T-helper 17 cell (primary cell): ENCODE measurements at regions not wholly inside any gene's neighbourhood (a gene's known extent, or its start where the extent isn't known, plus 50 kb on each side); places are given as distances from the start of the nearest gene placed in this dataset.

Experiments used
- ATAC-seq: fragments of 150-1000 bp; cut with Tn5 transposase; 2 replicates; pipeline ENCODE4 v1.10.0; 2021; ENCODE audit warnings: mild to moderate bottlenecking, moderate library complexity
- DNase-seq, 3 donors: peaks; one replicate each; pipeline versions ENCODE4 v3.0.0 to v3.0.0-alpha.2; 2020 to 2021
- H3K9me3 ChIP-seq: one replicate; pipeline ENCODE4 v1.7.0; 2013; ENCODE audit warnings: low read length, mild to moderate bottlenecking; ENCODE audit not compliant: control insufficient read depth, poor library complexity, severe bottlenecking
- H3K27ac Mint-ChIP-seq: one replicate; pipeline ENCODE4 v1.8.0; 2022; ENCODE audit warnings: mild to moderate bottlenecking, moderate library complexity, mixed read lengths
- H3K27me3 Mint-ChIP-seq: one replicate; pipeline ENCODE4 v1.8.0; 2022; ENCODE audit warnings: mixed read lengths
- H3K36me3 Mint-ChIP-seq: one replicate; pipeline ENCODE4 v1.8.0; 2022; ENCODE audit warnings: low read depth, mixed read lengths
- H3K4me1 Mint-ChIP-seq: one replicate; pipeline ENCODE4 v1.8.0; 2022; ENCODE audit warnings: mild to moderate bottlenecking, mixed read lengths
- H3K4me3 Mint-ChIP-seq: one replicate; pipeline ENCODE4 v1.8.0; 2022; ENCODE audit warnings: mild to moderate bottlenecking, moderate library complexity, mixed read lengths

DNA sequence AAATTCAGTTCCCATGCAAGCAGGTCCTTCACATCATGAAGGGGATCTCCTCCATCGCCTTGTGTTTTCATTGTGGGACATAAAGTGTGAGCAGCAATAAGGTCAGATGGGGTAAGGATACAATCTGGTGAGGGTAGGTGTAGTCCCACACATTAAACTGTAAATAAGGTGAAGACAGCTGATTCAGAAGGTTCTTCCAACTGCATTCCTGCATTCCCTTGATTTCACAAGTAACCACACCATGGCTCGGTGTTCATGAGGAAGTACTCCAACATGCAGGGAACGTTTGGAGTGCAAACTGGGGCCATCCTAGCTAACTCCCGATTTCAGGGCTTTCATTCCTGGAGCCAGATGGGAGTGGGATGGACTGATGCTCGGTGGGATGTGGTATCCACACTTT is 680.7 kb upstream of the TSPY4 start:
- H3K4me1 Mint-ChIP-seq: no peaks in the 10 kb centered on the region

GRCh38 chrY:8659721-8660120 is 677.5 kb upstream of the TSPY4 start:
- Mint-ChIP-seq H3K27me3 (no peaks in the 10 kb centered on the region), H3K4me3 (no peak overlapping the region), H3K27ac (no peak overlapping the region), H3K36me3 (no peaks in the 10 kb centered on the region), H3K4me1 (no peaks in the 10 kb centered on the region)
- ATAC-seq (no peak), DNase-seq (no peak)
- H3K9me3 ChIP-seq: no peaks in the 10 kb centered on the region

More for the DNA sequence above, 680.7 kb upstream of the TSPY4 start:
- Mint-ChIP-seq H3K27me3 (no peaks in the 10 kb centered on the region), H3K4me3 (no peak overlapping the region), H3K27ac (no peak overlapping the region), H3K36me3 (no peaks in the 10 kb centered on the region)
- H3K9me3 ChIP-seq: no peaks in the 10 kb centered on the region
- DNase-seq (no peak), ATAC-seq (no peak)

GRCh38 chrY:8673896-8674295 is 663.4 kb upstream of the TSPY4 start:
- H3K9me3 ChIP-seq: no peaks in the 10 kb centered on the region
- ATAC-seq (no peak), DNase-seq (no peak)
- Mint-ChIP-seq H3K27me3 (no peaks in the 10 kb centered on the region), H3K4me3 (no peak overlapping the region), H3K27ac (no peak overlapping the region), H3K4me1 (no peaks in the 10 kb centered on the region), H3K36me3 (no peaks in the 10 kb centered on the region)

GRCh38 chrY:8677336-8677935 is 659.8 kb upstream of the TSPY4 start:
- no peaks in the 10 kb centered on the region for H3K36me3 Mint-ChIP-seq
- no peaks in the 10 kb centered on the region for H3K4me1 Mint-ChIP-seq
- DNase-seq (no peak), ATAC-seq (no peak)
- H3K27ac Mint-ChIP-seq: no peak overlapping the region
- no peak overlapping the region for H3K4me3 Mint-ChIP-seq
- H3K9me3 ChIP-seq: no peaks in the 10 kb centered on the region
- H3K27me3 Mint-ChIP-seq: no peaks in the 10 kb centered on the region

DNA sequence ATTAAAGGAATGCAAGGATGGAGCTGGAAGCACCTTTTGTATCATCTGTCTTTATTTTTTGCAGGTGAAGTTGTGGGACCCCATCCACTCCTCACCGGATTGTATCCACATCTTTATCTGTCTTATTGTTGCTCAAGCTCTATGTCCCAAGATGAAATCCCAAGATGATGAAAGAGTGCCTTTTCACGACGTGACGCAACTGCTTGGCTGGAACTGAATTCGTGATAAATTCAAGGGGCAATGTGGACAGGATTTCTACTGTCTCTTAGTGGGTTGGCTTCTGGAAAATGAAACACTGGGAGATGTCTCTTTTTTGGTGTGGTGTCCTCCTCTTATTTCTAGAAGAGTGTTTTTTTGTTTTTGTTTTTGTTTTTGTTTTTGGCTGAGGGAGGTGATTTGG is 650.1 kb upstream of the TSPY4 start:
- Mint-ChIP-seq H3K27ac (no peak overlapping the region), H3K36me3 (no peaks in the 10 kb centered on the region), H3K27me3 (no peaks in the 10 kb centered on the region), H3K4me3 (no peak overlapping the region), H3K4me1 (no peaks in the 10 kb centered on the region)
- ATAC-seq (no peak), DNase-seq (no peak)
- H3K9me3 ChIP-seq: no peaks in the 10 kb centered on the region

DNA sequence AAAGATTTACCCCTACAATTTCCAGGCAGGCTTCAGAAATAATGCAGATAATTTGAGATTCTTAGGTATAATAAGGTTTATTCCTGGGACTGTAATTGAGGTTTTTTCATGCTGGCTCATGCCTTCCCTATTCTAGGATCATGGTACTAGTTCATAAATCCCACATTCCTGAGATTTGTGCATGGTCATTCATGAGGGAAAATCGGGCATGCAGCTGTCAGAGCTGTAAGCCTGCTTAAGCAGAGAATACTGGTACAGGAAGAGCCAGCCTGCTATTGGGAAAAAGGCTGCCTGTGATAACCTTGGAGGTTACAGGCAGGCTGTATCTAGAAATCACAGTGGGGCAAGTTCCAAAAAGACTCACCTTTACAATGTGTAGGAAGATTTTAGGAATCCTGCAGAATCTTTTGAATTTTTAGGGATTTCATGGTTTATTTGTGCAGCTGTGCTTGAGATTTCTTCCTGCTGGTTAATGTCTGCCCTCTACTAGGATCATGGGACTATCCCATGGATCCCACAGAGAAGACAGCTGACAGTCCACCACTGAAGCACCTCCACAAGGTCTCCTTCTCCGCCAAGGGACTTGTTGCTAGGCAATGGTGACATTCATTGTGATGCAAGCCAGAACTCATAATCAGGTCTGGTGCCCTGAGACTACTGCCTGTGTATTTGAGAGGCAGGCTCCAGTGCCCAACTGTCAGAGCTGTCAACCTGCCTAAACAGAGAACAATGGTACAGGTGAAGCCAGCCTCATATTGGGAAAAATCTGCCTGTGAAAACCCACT is 646.2 kb upstream of the TSPY4 start:
- Mint-ChIP-seq H3K27ac (no peak overlapping the region), H3K4me3 (no peak overlapping the region), H3K36me3 (no peaks in the 10 kb centered on the region), H3K4me1 (no peaks in the 10 kb centered on the region), H3K27me3 (no peaks in the 10 kb centered on the region)
- no peak for DNase-seq
- no peaks in the 10 kb centered on the region for H3K9me3 ChIP-seq
- no peak for ATAC-seq

GRCh38 chrY:8698571-8698970 is 638.7 kb upstream of the TSPY4 start:
- Mint-ChIP-seq H3K27me3 (no peaks in the 10 kb centered on the region), H3K4me1 (no peaks in the 10 kb centered on the region), H3K4me3 (no peak overlapping the region), H3K36me3 (no peaks in the 10 kb centered on the region), H3K27ac (no peak overlapping the region)
- no peaks in the 10 kb centered on the region for H3K9me3 ChIP-seq
- no peak for ATAC-seq
- no peak for DNase-seq

GRCh38 chrY:8705636-8706300 is 631.5 kb upstream of the TSPY4 start:
- DNase-seq (no peak), ATAC-seq (no peak)
- no peak overlapping the region for H3K27ac Mint-ChIP-seq
- H3K4me1 Mint-ChIP-seq: no peaks in the 10 kb centered on the region
- no peak overlapping the region for H3K4me3 Mint-ChIP-seq
- no peaks in the 10 kb centered on the region for H3K27me3 Mint-ChIP-seq
- H3K36me3 Mint-ChIP-seq: no peaks in the 10 kb centered on the region
- H3K9me3 ChIP-seq: no peaks in the 10 kb centered on the region

DNA sequence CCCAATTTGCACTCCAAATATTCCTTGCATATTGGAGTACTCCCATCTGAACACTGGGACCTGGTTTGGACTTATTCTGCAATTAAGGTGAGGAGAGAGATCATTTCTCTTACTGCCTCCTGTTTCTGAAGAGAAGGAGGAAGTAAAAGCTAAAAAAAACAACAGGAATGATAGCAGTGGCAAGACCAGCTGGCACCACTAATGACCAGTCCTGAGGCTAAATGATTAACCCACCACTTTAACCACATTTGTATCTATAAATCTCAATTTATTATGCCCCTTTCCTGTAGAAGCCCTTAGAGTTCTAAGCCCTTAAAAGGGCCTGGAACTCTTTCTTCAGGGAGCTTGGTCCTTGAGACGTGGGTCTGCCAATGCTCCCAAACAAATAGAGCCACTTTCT is 625.0 kb upstream of the TSPY4 start:
- no peaks in the 10 kb centered on the region for H3K9me3 ChIP-seq
- H3K27me3 Mint-ChIP-seq: no peaks in the 10 kb centered on the region
- ATAC-seq: no peak
- no peaks in the 10 kb centered on the region for H3K36me3 Mint-ChIP-seq
- H3K4me1 Mint-ChIP-seq: no peaks in the 10 kb centered on the region
- no peak for DNase-seq
- no peak overlapping the region for H3K27ac Mint-ChIP-seq
- H3K4me3 Mint-ChIP-seq: no peak overlapping the region

GRCh38 chrY:8715226-8715625 is 622.0 kb upstream of the TSPY4 start:
- no peak overlapping the region for H3K27ac Mint-ChIP-seq
- H3K4me1 Mint-ChIP-seq: no peaks in the 10 kb centered on the region
- ATAC-seq (no peak), DNase-seq (no peak)
- H3K27me3 Mint-ChIP-seq: no peaks in the 10 kb centered on the region
- no peak overlapping the region for H3K4me3 Mint-ChIP-seq
- H3K9me3 ChIP-seq: no peaks in the 10 kb centered on the region
- H3K36me3 Mint-ChIP-seq: no peaks in the 10 kb centered on the region

DNA sequence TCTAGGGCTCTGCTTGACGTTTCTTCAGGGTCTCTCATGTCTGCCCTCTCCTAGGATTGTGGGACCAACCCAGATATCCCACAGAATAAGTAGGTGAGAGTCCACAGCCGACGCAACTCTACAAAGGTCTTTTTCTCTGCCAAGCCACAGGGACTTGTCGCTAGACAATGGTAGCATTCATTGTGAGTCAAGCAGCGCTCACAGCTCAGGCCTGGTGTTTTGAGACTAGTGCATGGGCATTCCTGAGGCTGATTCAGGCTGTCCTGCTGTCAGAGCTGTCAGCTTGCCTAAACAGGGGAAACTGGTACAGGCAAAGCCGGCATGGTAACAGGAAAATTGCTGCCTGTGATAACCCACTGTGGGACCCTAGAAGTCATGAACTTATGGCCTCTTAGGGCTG is 610.6 kb upstream of the TSPY4 start:
- Mint-ChIP-seq H3K36me3 (no peaks in the 10 kb centered on the region), H3K4me3 (no peak overlapping the region), H3K4me1 (no peaks in the 10 kb centered on the region), H3K27ac (no peak overlapping the region), H3K27me3 (no peaks in the 10 kb centered on the region)
- DNase-seq (no peak), ATAC-seq (no peak)
- H3K9me3 ChIP-seq: no peaks in the 10 kb centered on the region

- ATAC-seq (no peak), DNase-seq (no peak)
- Mint-ChIP-seq H3K36me3 (no peaks in the 10 kb centered on the region), H3K27ac (no peak overlapping the region), H3K4me3 (no peak overlapping the region), H3K27me3 (no peaks in the 10 kb centered on the region), H3K4me1 (no peaks in the 10 kb centered on the region)
- H3K9me3 ChIP-seq: no peaks in the 10 kb centered on the region
Measured at GRCh38 chrY:8729971-8730370, 607.3 kb upstream of the TSPY4 start.

- Mint-ChIP-seq H3K27ac (no peak overlapping the region), H3K36me3 (no peaks in the 10 kb centered on the region), H3K4me3 (no peak overlapping the region), H3K4me1 (no peaks in the 10 kb centered on the region), H3K27me3 (no peaks in the 10 kb centered on the region)
- DNase-seq (no peak), ATAC-seq (no peak)
- H3K9me3 ChIP-seq: no peaks in the 10 kb centered on the region
Measured at GRCh38 chrY:8741343-8742069, 595.8 kb upstream of the TSPY4 start.
